ENCODE measurements at regions not wholly inside any gene's neighbourhood (a gene's known extent, or its start where the extent isn't known, plus 50 kb on each side); places are given as distances from the start of the nearest gene placed in this dataset.

- intact Hi-C loops (cut with micrococcal nuclease): no loop called here
- TF ChIP-seq CTCF (IDR thresholded peaks at IDR 0.05; ENCODE audit: unreplicated experiment): no peak
- Mint-ChIP-seq H3K9me3 (ENCODE audit: unreplicated experiment) (no peaks in the 10 kb centered on the region), H3K4me3 (ENCODE audit: unreplicated experiment) (no peak overlapping the region), H3K36me3 (ENCODE audit: insufficient read depth, unreplicated experiment) (no peaks in the 10 kb centered on the region), H3K4me1 (ENCODE audit: insufficient read depth, unreplicated experiment) (peaks cover 6% of the 10 kb centered on the region), H3K27me3 (ENCODE audit: insufficient read depth, unreplicated experiment) (no peaks in the 10 kb centered on the region), H3K27ac (ENCODE audit: low read depth, unreplicated experiment) (no peak overlapping the region)
- no peak for DNase-seq (ENCODE audit: unreplicated experiment)
- POLR2A ChIA-PET: interaction anchor here (0.6 to 0.8 kb wide), 3 partner anchors 15 to 468 kb away, joined by 3 read pairs; no protein-coding TSS in a partner anchor
- CTCF ChIA-PET: interaction anchor here (10.5 kb wide), 1 partner anchor 52 kb away, joined by 200 read pairs; no protein-coding TSS in a partner anchor
- BruUV-seq (replicated peaks): no TSS peak
Measured at GRCh38 chr12:76957301-76957700, 78.5 kb upstream of the CSRP2 start.

- POLR2A ChIA-PET: interaction anchor here (1.2 kb wide), 1 partner anchor 60 kb away, joined by 3 read pairs; no protein-coding TSS in a partner anchor
- Mint-ChIP-seq H3K4me1 (ENCODE audit: insufficient read depth, unreplicated experiment) (no peaks in the 10 kb centered on the region), H3K27me3 (ENCODE audit: insufficient read depth, unreplicated experiment) (no peaks in the 10 kb centered on the region), H3K27ac (ENCODE audit: low read depth, unreplicated experiment) (no peak overlapping the region), H3K9me3 (ENCODE audit: unreplicated experiment) (no peaks in the 10 kb centered on the region), H3K4me3 (ENCODE audit: unreplicated experiment) (no peak overlapping the region), H3K36me3 (ENCODE audit: insufficient read depth, unreplicated experiment) (no peaks in the 10 kb centered on the region)
- DNase-seq (ENCODE audit: unreplicated experiment): peak; percentile 30
- TF ChIP-seq CTCF (IDR thresholded peaks at IDR 0.05; ENCODE audit: unreplicated experiment): peak; percentile 16
- no TSS peak for BruUV-seq (replicated peaks)
- CTCF ChIA-PET: interaction anchor here (0.6 to 10.5 kb wide), 15 partner anchors 9 to 970 kb away, joined by 3 to 200 read pairs (median 5); no protein-coding TSS in a partner anchor
- intact Hi-C loops (cut with micrococcal nuclease): loop anchor here (1.0 kb wide), 2 partner anchors 58 to 732 kb away; no protein-coding TSS in a partner anchor
Measured at GRCh38 chr12:76952995-76953394, 74.2 kb upstream of the CSRP2 start.

GRCh38 chr12:76948879-76949278 is 70.1 kb upstream of the CSRP2 start:
- POLR2A ChIA-PET: no interaction called here
- Mint-ChIP-seq H3K36me3 (ENCODE audit: insufficient read depth, unreplicated experiment) (no peaks in the 10 kb centered on the region), H3K9me3 (ENCODE audit: unreplicated experiment) (no peaks in the 10 kb centered on the region), H3K27ac (ENCODE audit: low read depth, unreplicated experiment) (no peak overlapping the region), H3K4me3 (ENCODE audit: unreplicated experiment) (no peak overlapping the region), H3K4me1 (ENCODE audit: insufficient read depth, unreplicated experiment) (peaks cover 13% of the 10 kb centered on the region), H3K27me3 (ENCODE audit: insufficient read depth, unreplicated experiment) (no peaks in the 10 kb centered on the region)
- intact Hi-C loops (cut with micrococcal nuclease): no loop called here
- no peak for DNase-seq (ENCODE audit: unreplicated experiment)
- BruUV-seq (replicated peaks): no TSS peak
- CTCF ChIA-PET: interaction anchor here (10.5 kb wide), 1 partner anchor 61 kb away, joined by 200 read pairs; no protein-coding TSS in a partner anchor
- no peak for TF ChIP-seq CTCF (IDR thresholded peaks at IDR 0.05; ENCODE audit: unreplicated experiment)

GRCh38 chr12:76947304-76947703 is 68.5 kb upstream of the CSRP2 start:
- intact Hi-C loops (cut with micrococcal nuclease): no loop called here
- CTCF ChIA-PET: interaction anchor here (1.0 kb wide), 1 partner anchor 63 kb away, joined by 4 read pairs; no protein-coding TSS in a partner anchor
- no peak overlapping the region for H3K27ac Mint-ChIP-seq (ENCODE audit: low read depth, unreplicated experiment)
- no TSS peak for BruUV-seq (replicated peaks)
- H3K4me3 Mint-ChIP-seq (ENCODE audit: unreplicated experiment): no peak overlapping the region
- H3K4me1 Mint-ChIP-seq (ENCODE audit: insufficient read depth, unreplicated experiment): peaks cover 13% of the 10 kb centered on the region
- no peaks in the 10 kb centered on the region for H3K9me3 Mint-ChIP-seq (ENCODE audit: unreplicated experiment)
- POLR2A ChIA-PET: no interaction called here
- no peak for DNase-seq (ENCODE audit: unreplicated experiment)
- no peaks in the 10 kb centered on the region for H3K36me3 Mint-ChIP-seq (ENCODE audit: insufficient read depth, unreplicated experiment)
- TF ChIP-seq CTCF (IDR thresholded peaks at IDR 0.05; ENCODE audit: unreplicated experiment): no peak
- no peaks in the 10 kb centered on the region for H3K27me3 Mint-ChIP-seq (ENCODE audit: insufficient read depth, unreplicated experiment)

Measured in MCF 10A (cell line).